Tibial nerve (tissue), 4 donors: ENCODE measurements at regions not wholly inside any gene's neighbourhood (a gene's known extent, or its start where the extent isn't known, plus 50 kb on each side); places are given as distances from the start of the nearest gene placed in this dataset.

Experiments
- DNase-seq, 2 donors: peaks; one replicate each; pipeline ENCODE4 v3.0.0-alpha.2; 2019; ENCODE audit warnings: low spot score in 2 of 2
- H3K27ac ChIP-seq, 4 donors: fragments of 200-600 bp; sonication (generic) in 3 of 4; one replicate each; pipeline ENCODE4 v1.5.1; 2017 to 2019; ENCODE audit warnings: mild to moderate bottlenecking in 1 of 4
- H3K27me3 ChIP-seq, 2 donors: fragments of 200-600 bp; sonication (generic) in 1 of 2; one replicate each; pipeline versions ENCODE4 v1.5.1 to v1.6.0; 2017 to 2019
- H3K36me3 ChIP-seq, 3 donors: fragments of 200-600 bp; sonication (generic); one replicate each; pipeline ENCODE4 v1.5.1; 2018 to 2019
- H3K4me1 ChIP-seq, 4 donors: fragments of 200-600 bp; sonication (generic) in 3 of 4; one replicate each; pipeline ENCODE4 v1.5.1; 2017 to 2019
- H3K4me3 ChIP-seq, 4 donors: fragments of 200-600 bp; sonication (generic) in 3 of 4; one replicate each; pipeline ENCODE4 v1.5.1; 2017 to 2019; ENCODE audit warnings: mild to moderate bottlenecking in 1 of 4, moderate library complexity in 1 of 4
- H3K9me3 ChIP-seq, 4 donors: fragments of 200-600 bp; sonication (generic) in 3 of 4; one replicate each; pipeline ENCODE4 v1.5.1; 2017 to 2019
- EP300 ChIP-seq, 2 donors: sonication (generic); formaldehyde crosslinking; IDR thresholded peaks; one replicate each; pipeline ENCODE4 v1.6.1; 2017; ENCODE audit warnings: antibody characterized with exemption in 2 of 2, mild to moderate bottlenecking in 1 of 2
- POLR2A ChIP-seq, 2 donors: fragments of 450-650 bp; IDR thresholded peaks; one replicate each; pipeline ENCODE4 v1.6.1; 2017; ENCODE audit warnings: antibody characterized with exemption in 2 of 2, mild to moderate bottlenecking in 2 of 2, moderate library complexity in 2 of 2
- WGBS, 2 donors: methylation state at CpG; one replicate each; pipeline ENCODE4 v1.1.5; 2018; 5-methylcytosine and 5-hydroxymethylcytosine counted together
- TF ChIP-seq, protein P1 (sequence below), 5 experiments: fragments of 200-600 bp in 3 of 5; fragments of 450-650 bp in 2 of 5; sonication (generic) in 3 of 5; IDR thresholded peaks; one replicate each; pipeline ENCODE4 v1.5.1; 2016 to 2019; ENCODE audit warnings: antibody characterized with exemption in 5 of 5, mild to moderate bottlenecking in 3 of 5, moderate library complexity in 2 of 5

DNA sequence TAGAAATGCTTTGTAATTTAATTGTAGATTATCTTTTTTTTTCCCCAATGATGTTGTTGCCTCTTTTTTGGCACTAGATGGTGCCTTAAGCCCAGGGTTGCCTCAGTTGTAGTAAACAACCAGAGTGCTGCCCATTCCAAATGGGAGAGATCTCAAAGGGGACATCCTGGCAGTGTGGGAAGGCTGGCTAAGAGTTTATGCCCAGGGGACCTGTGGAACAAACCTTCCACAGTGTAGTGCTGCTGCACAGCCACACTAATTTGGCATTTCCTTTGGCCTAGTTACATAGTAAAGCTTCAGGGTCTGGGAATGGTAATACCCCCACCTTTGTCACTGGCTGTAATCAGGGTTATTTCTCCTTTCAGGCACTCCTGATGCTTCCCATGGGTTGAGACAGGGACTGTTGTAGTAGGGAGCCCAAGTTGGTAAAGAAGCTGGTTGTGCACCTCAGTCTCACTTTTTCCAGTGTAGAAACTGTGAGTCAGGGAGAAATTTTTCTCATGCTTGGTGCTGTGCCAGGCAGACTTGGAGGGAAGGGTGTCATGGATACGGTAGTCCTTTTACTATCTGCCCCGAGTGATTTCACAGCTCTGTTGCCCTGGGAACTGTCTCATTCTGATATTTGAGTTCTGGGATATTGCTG is 177.8 kb upstream of the ECI2 start:
- TF ChIP-seq EP300 (IDR thresholded peaks at IDR 0.05) (peak in 1 of 2 donors; percentile 24), POLR2A (IDR thresholded peaks at IDR 0.05) (no peak)
- TF ChIP-seq, protein P1, sequence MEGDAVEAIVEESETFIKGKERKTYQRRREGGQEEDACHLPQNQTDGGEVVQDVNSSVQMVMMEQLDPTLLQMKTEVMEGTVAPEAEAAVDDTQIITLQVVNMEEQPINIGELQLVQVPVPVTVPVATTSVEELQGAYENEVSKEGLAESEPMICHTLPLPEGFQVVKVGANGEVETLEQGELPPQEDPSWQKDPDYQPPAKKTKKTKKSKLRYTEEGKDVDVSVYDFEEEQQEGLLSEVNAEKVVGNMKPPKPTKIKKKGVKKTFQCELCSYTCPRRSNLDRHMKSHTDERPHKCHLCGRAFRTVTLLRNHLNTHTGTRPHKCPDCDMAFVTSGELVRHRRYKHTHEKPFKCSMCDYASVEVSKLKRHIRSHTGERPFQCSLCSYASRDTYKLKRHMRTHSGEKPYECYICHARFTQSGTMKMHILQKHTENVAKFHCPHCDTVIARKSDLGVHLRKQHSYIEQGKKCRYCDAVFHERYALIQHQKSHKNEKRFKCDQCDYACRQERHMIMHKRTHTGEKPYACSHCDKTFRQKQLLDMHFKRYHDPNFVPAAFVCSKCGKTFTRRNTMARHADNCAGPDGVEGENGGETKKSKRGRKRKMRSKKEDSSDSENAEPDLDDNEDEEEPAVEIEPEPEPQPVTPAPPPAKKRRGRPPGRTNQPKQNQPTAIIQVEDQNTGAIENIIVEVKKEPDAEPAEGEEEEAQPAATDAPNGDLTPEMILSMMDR (IDR thresholded peaks at IDR 0.05), result peak in 4 of 5 experiments; percentile 6 to 50 (median 20)
- no peak overlapping the region for H3K4me3 ChIP-seq
- H3K9me3 ChIP-seq, result peaks cover 0 to 40% (median 8%) of the 10 kb centered on the region in 4 donors
- no peak for DNase-seq
- H3K27me3 ChIP-seq, result no peaks in the 10 kb centered on the region
- H3K36me3 ChIP-seq, result no peaks in the 10 kb centered on the region
- 23 to 33% methylated on average over 2 of the region's 2 CpGs for WGBS, 2 donors
- H3K27ac ChIP-seq, result peak overlapping the region in 2 of 4 donors; percentile 31 to 63
- H3K4me1 ChIP-seq, result peaks cover 0 to 4% (median 0%) of the 10 kb centered on the region in 4 donors

DNA sequence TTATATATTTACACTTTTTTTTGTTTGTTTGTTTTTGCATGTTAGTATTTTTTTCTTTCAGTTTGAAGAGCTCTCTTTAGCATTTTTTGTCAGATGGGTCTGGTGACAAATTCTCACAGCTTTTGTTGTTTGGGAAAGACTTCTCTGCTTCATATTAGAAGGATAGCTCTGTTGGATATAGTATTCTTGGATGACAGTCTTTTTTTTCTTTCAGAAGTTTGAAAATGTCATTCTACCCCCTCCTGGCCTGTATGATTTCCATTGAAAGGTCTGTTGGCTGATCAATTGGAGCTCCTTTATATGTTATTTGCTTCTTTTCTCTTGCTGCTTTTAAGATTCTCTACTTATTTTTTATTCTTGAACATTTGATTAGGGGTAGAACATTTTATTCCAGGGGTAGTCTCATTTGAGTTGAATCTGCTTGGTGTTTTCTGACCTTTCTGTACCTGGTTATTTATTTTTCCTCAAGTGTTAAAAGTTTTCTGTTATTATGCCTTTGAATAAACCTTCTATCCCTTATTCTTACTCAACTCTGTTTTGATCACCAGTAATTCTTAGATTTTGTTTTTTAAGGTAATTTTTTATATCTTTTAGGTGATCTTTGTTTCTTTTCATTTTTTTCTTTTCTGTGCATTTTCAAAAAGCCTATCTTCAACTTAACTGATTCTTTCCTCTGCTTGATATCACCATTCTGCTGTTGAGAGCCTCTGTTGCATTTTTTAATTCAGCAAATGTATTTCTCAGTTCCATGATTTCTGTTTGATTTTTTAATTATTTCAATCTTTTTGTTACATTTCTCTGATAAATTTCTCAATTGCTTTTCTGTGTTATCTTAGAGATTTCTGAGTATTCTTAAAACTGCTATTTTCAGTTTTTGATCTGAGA is 176.8 kb upstream of the ECI2 start:
- Histone ChIP-seq H3K27ac (no peak overlapping the region), H3K4me3 (no peak overlapping the region), H3K27me3 (no peaks in the 10 kb centered on the region), H3K4me1 (no peaks in the 10 kb centered on the region), H3K36me3 (no peaks in the 10 kb centered on the region), H3K9me3 (peaks cover 0 to 40% (median 8%) of the 10 kb centered on the region in 4 donors)
- TF ChIP-seq EP300 (IDR thresholded peaks at IDR 0.05), result no peak
- TF ChIP-seq, protein P1 (IDR thresholded peaks at IDR 0.05), result no peak
- TF ChIP-seq POLR2A (IDR thresholded peaks at IDR 0.05), result no peak
- no peak for DNase-seq

DNA sequence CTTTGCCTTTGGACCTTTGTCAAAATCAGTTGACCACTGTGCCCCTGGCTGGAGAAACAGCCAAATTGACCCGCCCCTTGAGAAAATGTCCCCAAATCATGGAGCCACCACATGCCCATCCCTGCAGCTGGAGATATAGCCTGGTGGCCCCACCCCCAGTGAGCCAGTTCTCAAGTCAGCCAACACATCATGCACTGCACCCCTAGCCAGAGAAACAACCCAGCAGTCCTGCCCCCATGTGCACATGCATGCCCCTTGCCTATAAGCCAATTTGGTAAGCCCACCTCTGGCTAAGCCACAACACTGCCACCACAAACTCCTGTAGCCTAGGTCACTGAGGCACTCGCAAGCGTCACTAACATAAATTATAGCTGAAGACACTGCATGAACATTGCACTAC is 174.2 kb upstream of the ECI2 start:
- Histone ChIP-seq H3K36me3 (no peaks in the 10 kb centered on the region), H3K27me3 (no peaks in the 10 kb centered on the region), H3K4me3 (no peak overlapping the region), H3K9me3 (peaks cover 0 to 40% (median 8%) of the 10 kb centered on the region in 4 donors), H3K27ac (no peak overlapping the region), H3K4me1 (no peaks in the 10 kb centered on the region)
- TF ChIP-seq EP300 (IDR thresholded peaks at IDR 0.05) (no peak), POLR2A (IDR thresholded peaks at IDR 0.05) (no peak)
- TF ChIP-seq, protein P1 (IDR thresholded peaks at IDR 0.05), result no peak
- 57 to 64% methylated on average over 3 of the region's 3 CpGs for WGBS, 2 donors
- no peak for DNase-seq

DNA sequence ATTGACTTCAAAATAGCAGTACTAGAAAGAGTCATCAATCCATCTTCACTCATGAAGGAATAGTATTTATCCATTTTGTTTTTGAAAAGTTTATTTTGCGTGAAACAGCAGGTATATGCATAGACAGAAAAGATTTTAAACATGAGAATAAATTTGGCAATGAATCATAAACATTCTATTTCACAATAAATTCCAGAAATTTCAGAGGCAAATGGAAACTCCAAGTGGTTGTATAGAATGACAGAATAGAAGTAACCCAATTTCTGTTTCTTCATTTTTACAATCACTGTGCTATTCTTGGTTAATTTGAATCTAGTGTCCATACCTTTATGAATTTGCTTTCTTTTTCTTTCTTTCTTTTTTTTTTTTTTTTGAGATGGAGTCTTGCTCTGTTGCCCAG is 173.0 kb upstream of the ECI2 start:
- H3K27ac ChIP-seq, result no peak overlapping the region
- no peak overlapping the region for H3K4me3 ChIP-seq
- TF ChIP-seq, protein P1 (IDR thresholded peaks at IDR 0.05), result no peak
- TF ChIP-seq EP300 (IDR thresholded peaks at IDR 0.05) (no peak), POLR2A (IDR thresholded peaks at IDR 0.05) (no peak)
- H3K36me3 ChIP-seq, result no peaks in the 10 kb centered on the region
- WGBS, 2 donors, result 0% methylated on average over 1 of the region's 1 CpG
- DNase-seq, result no peak
- peaks cover 0 to 39% (median 8%) of the 10 kb centered on the region in 4 donors for H3K9me3 ChIP-seq
- H3K4me1 ChIP-seq, result no peaks in the 10 kb centered on the region
- no peaks in the 10 kb centered on the region for H3K27me3 ChIP-seq

DNA sequence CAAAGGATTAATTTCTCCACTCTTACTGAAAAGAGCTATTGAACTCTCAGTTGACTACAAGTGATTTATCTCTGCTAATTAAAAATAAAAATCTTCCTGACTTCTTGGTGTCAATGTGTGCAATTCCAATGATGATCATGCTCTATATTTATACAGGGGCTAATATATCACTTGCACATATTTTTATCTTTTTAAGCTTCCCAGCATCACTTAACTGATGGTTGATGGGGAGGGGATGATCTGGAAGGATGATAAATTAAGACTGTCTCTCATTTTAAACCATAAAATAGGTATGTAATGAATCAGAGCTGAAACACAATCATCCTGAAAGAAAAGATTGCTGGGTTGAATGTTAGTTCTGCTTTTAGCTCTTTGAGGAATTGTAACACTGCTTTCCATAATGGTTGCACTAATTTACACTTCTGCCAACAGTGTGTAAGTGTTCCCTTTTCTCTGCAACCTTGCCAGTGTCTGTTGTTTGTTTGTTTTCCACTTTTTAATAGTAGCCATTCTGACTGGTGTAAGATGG is 169.6 kb upstream of the ECI2 start:
- no peak overlapping the region for H3K27ac ChIP-seq
- H3K4me3 ChIP-seq, result no peak overlapping the region
- TF ChIP-seq, protein P1 (IDR thresholded peaks at IDR 0.05), result no peak
- no peak for TF ChIP-seq EP300 (IDR thresholded peaks at IDR 0.05)
- no peak for TF ChIP-seq POLR2A (IDR thresholded peaks at IDR 0.05)
- no peaks in the 10 kb centered on the region for H3K27me3 ChIP-seq
- no peak for DNase-seq
- peaks cover 0 to 6% (median 0%) of the 10 kb centered on the region in 4 donors for H3K9me3 ChIP-seq
- no peaks in the 10 kb centered on the region for H3K36me3 ChIP-seq
- peaks cover 0 to 5% (median 0%) of the 10 kb centered on the region in 4 donors for H3K4me1 ChIP-seq
